NCI-H524 treated with DMSO at 0.1 percent for 48 hours (cell line): ENCODE measurements at regions not wholly inside any gene's neighbourhood (a gene's known extent, or its start where the extent isn't known, plus 50 kb on each side); places are given as distances from the start of the nearest gene placed in this dataset.
"Not testable (repeated sequence)": the region's sequence is repeated elsewhere in the genome, so short reads cannot be mapped to it uniquely, and the experiment has no call there.

Experiments used
- DNase-seq: peaks from one replicate; lab custom pipeline; 2025; lab: John Stamatoyannopoulos, UW

- no peak for DNase-seq
Measured at GRCh38 chr3:87793337-87793877, 265.4 kb downstream of the CGGBP1 start.

- no peak for DNase-seq
Measured at GRCh38 chr3:87792534-87793336, 266.1 kb downstream of the CGGBP1 start, which contains the start of gene HTR1F. HTR1F (plus strand) TSS chr3:87792706.

GRCh38 chr3:87792198-87792533, 266.6 kb downstream of the CGGBP1 start:
- DNase-seq, result no peak

GRCh38 chr3:87791248-87792027, 267.4 kb downstream of the CGGBP1 start:
- DNase-seq, result no peak

- DNase-seq, result not testable (repeated sequence)
Measured at GRCh38 chr3:87789049-87789448, 269.8 kb downstream of the CGGBP1 start.

- DNase-seq, result no peak
Measured at GRCh38 chr3:87788516-87788915, 270.3 kb downstream of the CGGBP1 start.

- DNase-seq, result no peak
Measured at GRCh38 chr3:87780811-87781210, 278.0 kb downstream of the CGGBP1 start.

GRCh38 chr3:87778876-87779275, 279.9 kb downstream of the CGGBP1 start:
- no peak for DNase-seq

GRCh38 chr3:87771337-87772192, 287.2 kb downstream of the CGGBP1 start:
- no peak for DNase-seq

GRCh38 chr3:87766721-87767120, 292.1 kb downstream of the CGGBP1 start:
- no peak for DNase-seq

- DNase-seq, result no peak
Measured at GRCh38 chr3:87765256-87765655, 293.5 kb downstream of the CGGBP1 start.

GRCh38 chr3:87761795-87762194, 297.0 kb downstream of the CGGBP1 start:
- no peak for DNase-seq

- no peak for DNase-seq
Measured at GRCh38 chr3:87761341-87761740, 297.5 kb downstream of the CGGBP1 start.

GRCh38 chr3:87756616-87757015, 302.2 kb downstream of the CGGBP1 start:
- DNase-seq, result no peak

- no peak for DNase-seq
Measured at GRCh38 chr3:87755852-87756251, 303.0 kb downstream of the CGGBP1 start.

GRCh38 chr3:87742250-87742649, 316.6 kb downstream of the CGGBP1 start:
- DNase-seq, result no peak

- not testable (repeated sequence) for DNase-seq
Measured at GRCh38 chr3:87740894-87741293, 317.9 kb downstream of the CGGBP1 start.

- DNase-seq, result not testable (repeated sequence)
Measured at GRCh38 chr3:87737817-87738216, 321.0 kb downstream of the CGGBP1 start.

GRCh38 chr3:87733671-87734367, 325.0 kb downstream of the CGGBP1 start:
- no peak for DNase-seq

GRCh38 chr3:87732294-87732693, 326.5 kb downstream of the CGGBP1 start:
- DNase-seq, result no peak

- no peak for DNase-seq
Measured at GRCh38 chr3:87727783-87728182, 331.0 kb downstream of the CGGBP1 start.
